ENCODE measurements at regions not wholly inside any gene's neighbourhood (a gene's known extent, or its start where the extent isn't known, plus 50 kb on each side); places are given as distances from the start of the nearest gene placed in this dataset.
"Not testable (repeated sequence)": the region's sequence is repeated elsewhere in the genome, so short reads cannot be mapped to it uniquely, and the experiment has no call there.

GRCh38 chr10:10712155-10712704, 305.4 kb upstream of the CELF2 start:
- Histone ChIP-seq H3K4me3 (ENCODE audit: insufficient read length, low read depth) (no peak overlapping the region), H3K36me3 (ENCODE audit: insufficient read depth, insufficient read length, low read length) (no peaks in the 10 kb centered on the region), H3K9ac (ENCODE audit: insufficient read length, low read depth) (no peak overlapping the region), H3K27me3 (ENCODE audit: insufficient read depth, insufficient read length) (no peaks in the 10 kb centered on the region), H3K9me3 (ENCODE audit: insufficient read depth, low read length) (no peaks in the 10 kb centered on the region), H3K4me1 (ENCODE audit: insufficient read depth, insufficient read length) (no peaks in the 10 kb centered on the region)
- TF ChIP-seq SUZ12 (IDR thresholded peaks at IDR 0.05; ENCODE audit: extremely low read depth, insufficient read depth, insufficient read length), result no peak
- no peak for TF ChIP-seq YY1 (IDR thresholded peaks at IDR 0.05; ENCODE audit: insufficient read depth, insufficient read length)
- no peak for TF ChIP-seq ZNF274 (IDR thresholded peaks at IDR 0.05; ENCODE audit: low read depth, low read length)
- no peak for DNase-seq (ENCODE audit: low read depth, low spot score)

- Histone ChIP-seq H3K4me1 (ENCODE audit: insufficient read depth, insufficient read length) (no peaks in the 10 kb centered on the region), H3K9me3 (ENCODE audit: insufficient read depth, low read length) (no peaks in the 10 kb centered on the region), H3K36me3 (ENCODE audit: insufficient read depth, insufficient read length, low read length) (no peaks in the 10 kb centered on the region), H3K9ac (ENCODE audit: insufficient read length, low read depth) (no peak overlapping the region), H3K4me3 (ENCODE audit: insufficient read length, low read depth) (no peak overlapping the region), H3K27me3 (ENCODE audit: insufficient read depth, insufficient read length) (no peaks in the 10 kb centered on the region)
- TF ChIP-seq SUZ12 (IDR thresholded peaks at IDR 0.05; ENCODE audit: extremely low read depth, insufficient read depth, insufficient read length) (no peak), YY1 (IDR thresholded peaks at IDR 0.05; ENCODE audit: insufficient read depth, insufficient read length) (no peak), ZNF274 (IDR thresholded peaks at IDR 0.05; ENCODE audit: low read depth, low read length) (no peak)
- no peak for DNase-seq (ENCODE audit: low read depth, low spot score)
Observed at GRCh38 chr10:10714327-10714726, 303.3 kb upstream of the CELF2 start.

- Histone ChIP-seq H3K9me3 (ENCODE audit: insufficient read depth, low read length) (no peaks in the 10 kb centered on the region), H3K9ac (ENCODE audit: insufficient read length, low read depth) (no peak overlapping the region), H3K27me3 (ENCODE audit: insufficient read depth, insufficient read length) (no peaks in the 10 kb centered on the region), H3K4me1 (ENCODE audit: insufficient read depth, insufficient read length) (no peaks in the 10 kb centered on the region), H3K4me3 (ENCODE audit: insufficient read length, low read depth) (no peak overlapping the region), H3K36me3 (ENCODE audit: insufficient read depth, insufficient read length, low read length) (no peaks in the 10 kb centered on the region)
- no peak for TF ChIP-seq YY1 (IDR thresholded peaks at IDR 0.05; ENCODE audit: insufficient read depth, insufficient read length)
- TF ChIP-seq SUZ12 (IDR thresholded peaks at IDR 0.05; ENCODE audit: extremely low read depth, insufficient read depth, insufficient read length), result no peak
- no peak for TF ChIP-seq ZNF274 (IDR thresholded peaks at IDR 0.05; ENCODE audit: low read depth, low read length)
- no peak for DNase-seq (ENCODE audit: low read depth, low spot score)
Observed at GRCh38 chr10:10716972-10717371, 300.7 kb upstream of the CELF2 start.

DNA sequence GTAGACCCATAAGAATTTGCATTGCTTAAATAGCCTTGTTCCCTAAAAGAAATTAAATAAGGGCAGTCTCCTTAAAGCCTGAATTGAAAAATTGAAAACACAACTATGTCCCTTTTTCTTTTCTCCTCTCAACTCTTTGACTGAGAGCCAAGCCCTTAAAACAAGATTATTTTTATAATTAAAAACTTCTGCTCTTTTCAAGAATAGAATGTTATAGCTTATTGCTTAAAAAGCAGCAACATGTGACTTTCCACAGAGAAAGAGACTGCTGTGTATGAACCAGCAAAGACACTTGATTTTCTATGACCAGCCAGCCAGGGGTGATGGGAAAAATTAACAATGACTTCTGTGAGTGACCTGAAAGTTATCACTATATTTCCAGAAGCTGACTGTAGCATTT, 295.2 kb upstream of the CELF2 start:
- Histone ChIP-seq H3K9ac (ENCODE audit: insufficient read length, low read depth) (no peak overlapping the region), H3K9me3 (ENCODE audit: insufficient read depth, low read length) (no peaks in the 10 kb centered on the region), H3K4me1 (ENCODE audit: insufficient read depth, insufficient read length) (no peaks in the 10 kb centered on the region), H3K27me3 (ENCODE audit: insufficient read depth, insufficient read length) (no peaks in the 10 kb centered on the region), H3K4me3 (ENCODE audit: insufficient read length, low read depth) (no peak overlapping the region), H3K36me3 (ENCODE audit: insufficient read depth, insufficient read length, low read length) (no peaks in the 10 kb centered on the region)
- no peak for TF ChIP-seq ZNF274 (IDR thresholded peaks at IDR 0.05; ENCODE audit: low read depth, low read length)
- TF ChIP-seq YY1 (IDR thresholded peaks at IDR 0.05; ENCODE audit: insufficient read depth, insufficient read length), result no peak
- TF ChIP-seq SUZ12 (IDR thresholded peaks at IDR 0.05; ENCODE audit: extremely low read depth, insufficient read depth, insufficient read length), result no peak
- DNase-seq (ENCODE audit: low read depth, low spot score), result no peak

DNA sequence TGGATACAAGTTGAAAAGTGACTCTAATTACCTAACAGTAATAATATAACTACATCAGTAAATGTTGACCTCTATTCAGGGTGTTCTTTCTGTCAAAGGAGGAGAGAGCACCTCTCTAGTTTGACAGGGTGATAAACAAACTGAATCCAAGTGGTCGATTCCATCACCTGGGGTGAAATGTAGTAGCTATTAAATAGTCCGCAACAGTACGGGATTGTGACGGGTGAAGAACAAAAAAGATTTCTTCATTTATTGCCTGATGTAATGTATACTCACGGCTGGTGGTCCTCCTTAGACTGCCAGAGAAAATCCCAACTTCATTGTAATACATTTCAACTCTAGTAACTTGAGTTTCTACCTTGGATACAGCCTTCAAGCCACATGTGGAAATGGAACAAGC, 292.5 kb upstream of the CELF2 start:
- H3K27me3 ChIP-seq (ENCODE audit: insufficient read depth, insufficient read length), result no peaks in the 10 kb centered on the region
- no peak for DNase-seq (ENCODE audit: low read depth, low spot score)
- no peaks in the 10 kb centered on the region for H3K4me1 ChIP-seq (ENCODE audit: insufficient read depth, insufficient read length)
- H3K36me3 ChIP-seq (ENCODE audit: insufficient read depth, insufficient read length, low read length), result no peaks in the 10 kb centered on the region
- no peak overlapping the region for H3K4me3 ChIP-seq (ENCODE audit: insufficient read length, low read depth)
- TF ChIP-seq YY1 (IDR thresholded peaks at IDR 0.05; ENCODE audit: insufficient read depth, insufficient read length), result no peak
- no peak for TF ChIP-seq ZNF274 (IDR thresholded peaks at IDR 0.05; ENCODE audit: low read depth, low read length)
- no peak for TF ChIP-seq SUZ12 (IDR thresholded peaks at IDR 0.05; ENCODE audit: extremely low read depth, insufficient read depth, insufficient read length)
- H3K9ac ChIP-seq (ENCODE audit: insufficient read length, low read depth), result no peak overlapping the region
- H3K9me3 ChIP-seq (ENCODE audit: insufficient read depth, low read length), result no peaks in the 10 kb centered on the region

- no peak overlapping the region for H3K4me3 ChIP-seq (ENCODE audit: insufficient read length, low read depth)
- no peak for DNase-seq (ENCODE audit: low read depth, low spot score)
- no peaks in the 10 kb centered on the region for H3K36me3 ChIP-seq (ENCODE audit: insufficient read depth, insufficient read length, low read length)
- TF ChIP-seq YY1 (IDR thresholded peaks at IDR 0.05; ENCODE audit: insufficient read depth, insufficient read length), result no peak
- no peak for TF ChIP-seq SUZ12 (IDR thresholded peaks at IDR 0.05; ENCODE audit: extremely low read depth, insufficient read depth, insufficient read length)
- no peak for TF ChIP-seq ZNF274 (IDR thresholded peaks at IDR 0.05; ENCODE audit: low read depth, low read length)
- H3K4me1 ChIP-seq (ENCODE audit: insufficient read depth, insufficient read length), result no peaks in the 10 kb centered on the region
- no peak overlapping the region for H3K9ac ChIP-seq (ENCODE audit: insufficient read length, low read depth)
- H3K27me3 ChIP-seq (ENCODE audit: insufficient read depth, insufficient read length), result no peaks in the 10 kb centered on the region
- no peaks in the 10 kb centered on the region for H3K9me3 ChIP-seq (ENCODE audit: insufficient read depth, low read length)
Observed at GRCh38 chr10:10726101-10726500, 291.6 kb upstream of the CELF2 start.

DNA sequence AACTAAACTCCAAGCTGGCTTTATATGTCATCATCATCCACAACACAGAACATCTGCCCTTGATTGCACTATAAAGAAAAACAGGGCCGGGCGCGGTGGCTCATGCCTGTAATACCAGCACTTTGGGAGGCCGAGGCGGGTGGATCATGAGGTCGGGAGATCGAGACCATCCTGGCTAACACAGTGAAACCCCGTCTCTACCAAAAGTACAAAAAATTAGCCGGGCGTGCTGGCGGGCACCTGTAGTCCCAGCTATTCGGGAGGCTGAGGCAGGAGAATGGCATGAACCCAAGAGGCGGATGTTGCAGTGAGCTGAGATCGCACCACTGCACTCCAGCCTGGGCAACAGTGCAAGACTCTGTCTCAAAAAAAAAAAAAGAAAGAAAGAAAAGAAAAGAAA, 290.3 kb upstream of the CELF2 start:
- not testable (repeated sequence) for H3K9me3 ChIP-seq (ENCODE audit: insufficient read depth, low read length); H3K4me1 ChIP-seq (ENCODE audit: insufficient read depth, insufficient read length); H3K4me3 ChIP-seq (ENCODE audit: insufficient read length, low read depth); DNase-seq (ENCODE audit: low read depth, low spot score); H3K9ac ChIP-seq (ENCODE audit: insufficient read length, low read depth); H3K27me3 ChIP-seq (ENCODE audit: insufficient read depth, insufficient read length); H3K36me3 ChIP-seq (ENCODE audit: insufficient read depth, insufficient read length, low read length)

DNA sequence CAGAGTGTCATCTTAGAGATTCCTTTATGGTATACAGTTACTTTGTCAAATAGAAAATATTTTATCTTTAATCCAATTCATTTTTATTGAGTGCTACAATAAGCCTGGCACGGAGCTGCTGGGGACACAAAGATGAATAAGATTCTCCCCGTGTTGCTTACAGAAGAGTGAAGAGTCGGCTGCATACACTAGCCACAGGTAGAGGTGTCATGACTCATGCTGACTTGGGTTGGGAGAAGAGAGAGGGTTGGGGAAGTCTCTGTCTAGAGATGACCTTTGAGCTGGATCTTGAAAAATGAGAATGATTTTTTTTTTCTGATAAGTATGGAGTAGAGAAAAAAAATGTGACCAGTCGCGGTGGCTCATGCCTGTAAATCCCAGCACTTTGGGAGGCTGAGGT, 289.9 kb upstream of the CELF2 start:
- no peaks in the 10 kb centered on the region for H3K27me3 ChIP-seq (ENCODE audit: insufficient read depth, insufficient read length)
- DNase-seq (ENCODE audit: low read depth, low spot score), result no peak
- H3K36me3 ChIP-seq (ENCODE audit: insufficient read depth, insufficient read length, low read length), result no peaks in the 10 kb centered on the region
- H3K9ac ChIP-seq (ENCODE audit: insufficient read length, low read depth), result no peak overlapping the region
- H3K4me1 ChIP-seq (ENCODE audit: insufficient read depth, insufficient read length), result no peaks in the 10 kb centered on the region
- no peak overlapping the region for H3K4me3 ChIP-seq (ENCODE audit: insufficient read length, low read depth)
- no peaks in the 10 kb centered on the region for H3K9me3 ChIP-seq (ENCODE audit: insufficient read depth, low read length)
- TF ChIP-seq SUZ12 (IDR thresholded peaks at IDR 0.05; ENCODE audit: extremely low read depth, insufficient read depth, insufficient read length), result no peak
